Hepatocyte (in vitro differentiated cells): ENCODE measurements at regions not wholly inside any gene's neighbourhood (a gene's known extent, or its start where the extent isn't known, plus 50 kb on each side); places are given as distances from the start of the nearest gene placed in this dataset.

Experiments
- CTCF ChIP-seq: fragments of 200-600 bp; sonication (generic); IDR thresholded peaks from 2 replicates; pipeline ENCODE4 v1.5.1; 2016; ENCODE audit warnings: antibody characterized with exemption, mild to moderate bottlenecking; ENCODE audit not compliant: poor library complexity
- EZH2 ChIP-seq: fragments of 200-600 bp; sonication (generic); IDR thresholded peaks from 2 replicates; pipeline ENCODE4 v1.6.1; 2016; ENCODE audit warnings: antibody characterized with exemption, mild to moderate bottlenecking, borderline replicate concordance

- TF ChIP-seq EZH2 (no peak), CTCF (no peak)
Measured at GRCh38 chr6:147903321-147903720, 394.8 kb downstream of the SAMD5 start.
